Gastroesophageal sphincter (tissue), 3 donors: ENCODE measurements at regions not wholly inside any gene's neighbourhood (a gene's known extent, or its start where the extent isn't known, plus 50 kb on each side); places are given as distances from the start of the nearest gene placed in this dataset.

Experiments used
- CTCF ChIP-seq, 4 experiments: fragments of 200-600 bp in 2 of 4; fragments of 450-650 bp in 2 of 4; sonication (generic) in 1 of 4; IDR thresholded peaks; one replicate each; pipeline ENCODE4 v1.5.1; 2017 to 2019; ENCODE audit warnings: antibody characterized with exemption in 4 of 4, mild to moderate bottlenecking in 2 of 4, moderate library complexity in 2 of 4
- EP300 ChIP-seq: sonication (generic); formaldehyde crosslinking; IDR thresholded peaks from one replicate; pipeline ENCODE4 v1.6.1; 2017; ENCODE audit warnings: antibody characterized with exemption, mild to moderate bottlenecking
- POLR2A ChIP-seq, 2 donors: fragments of 450-650 bp; IDR thresholded peaks; one replicate each; pipeline ENCODE4 v1.6.1; 2017; ENCODE audit warnings: antibody characterized with exemption in 2 of 2, mild to moderate bottlenecking in 2 of 2, moderate library complexity in 1 of 2
- POLR2AphosphoS5 ChIP-seq: sonication (generic); formaldehyde crosslinking; IDR thresholded peaks from one replicate; pipeline ENCODE4 v1.6.1; 2017; ENCODE audit warnings: antibody characterized with exemption

GRCh38 chr18:10057401-10057893, 143.6 kb downstream of the VAPA start:
- no peak for TF ChIP-seq POLR2A (IDR thresholded peaks at IDR 0.05)
- TF ChIP-seq CTCF (IDR thresholded peaks at IDR 0.05) = no peak
- TF ChIP-seq EP300 = no peak
- TF ChIP-seq POLR2AphosphoS5 = no peak
